HAP-1 (cell line): ENCODE measurements at regions not wholly inside any gene's neighbourhood (a gene's known extent, or its start where the extent isn't known, plus 50 kb on each side); places are given as distances from the start of the nearest gene placed in this dataset.

Experiments
- DNase-seq, 2 experiments: peaks; one replicate each; pipeline ENCODE4 v3.0.0-alpha.2; 2016 to 2020; ENCODE audit warnings: low spot score in 2 of 2
- H3K27me3 ChIP-seq: fragments of 250-450 bp; sonication (Bioruptor Pico); 2 replicates; pipeline ENCODE4 v1.5.1; 2020; ENCODE audit warnings: low read depth, mild to moderate bottlenecking, moderate library complexity
- H3K36me3 ChIP-seq: fragments of 250-450 bp; sonication (Bioruptor Pico); replicated peaks from 2 replicates; pipeline ENCODE4 v1.5.1; 2020; ENCODE audit warnings: mild to moderate bottlenecking
- H3K4me1 ChIP-seq: fragments of 250-450 bp; sonication (Bioruptor Pico); 2 replicates; pipeline ENCODE4 v1.5.1; 2020; ENCODE audit warnings: mild to moderate bottlenecking
- H3K4me3 ChIP-seq: fragments of 250-450 bp; sonication (Bioruptor Pico); 2 replicates; pipeline ENCODE4 v1.5.1; 2020; ENCODE audit warnings: mild to moderate bottlenecking, moderate library complexity
- H3K9me3 ChIP-seq: fragments of 250-450 bp; sonication (Bioruptor Pico); 2 replicates; pipeline ENCODE4 v1.5.1; 2020; ENCODE audit warnings: mild to moderate bottlenecking, moderate library complexity
- in situ Hi-C: fragments of 300-500 bp; cut with MboI; formaldehyde crosslinking; loops from 3 replicates; pipeline ENCODE4 v1.14.3; 2020; ENCODE audit warnings: low sequenced_read_pairs, inconsistent platforms, mixed read lengths

- no peaks in the 10 kb centered on the region for H3K9me3 ChIP-seq
- in situ Hi-C loops: no loop called here
- DNase-seq: no peak
- H3K27me3 ChIP-seq: no peaks in the 10 kb centered on the region; the same call in 1 of the 2 replicates
- H3K4me1 ChIP-seq: no peaks in the 10 kb centered on the region
- no peaks in the 10 kb centered on the region for H3K36me3 ChIP-seq
- no peak overlapping the region for H3K4me3 ChIP-seq
Observed at GRCh38 chr18:45119876-45120275, 439.2 kb downstream of the SETBP1 start.

DNA sequence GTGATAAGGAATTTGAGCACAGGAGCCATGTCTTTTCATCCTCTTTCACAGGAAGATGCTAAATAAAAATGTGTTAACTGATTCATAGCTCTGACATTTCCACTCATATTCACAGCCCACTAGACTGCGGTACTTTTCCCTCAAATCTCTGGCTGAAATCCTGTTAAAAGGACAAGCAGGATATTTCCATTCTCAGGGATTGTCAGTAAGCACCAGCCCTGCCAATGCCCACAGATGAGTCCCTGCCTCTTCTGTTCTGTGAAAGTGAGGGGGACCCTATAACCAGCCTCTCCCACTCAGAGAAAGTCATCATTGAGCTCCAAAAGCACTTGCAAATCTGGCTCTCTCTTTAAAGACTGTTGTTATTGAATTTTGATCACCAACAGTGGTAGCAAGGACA is 440.5 kb downstream of the SETBP1 start:
- H3K4me3 ChIP-seq: no peak overlapping the region
- in situ Hi-C loops: no loop called here
- H3K27me3 ChIP-seq: no peaks in the 10 kb centered on the region; the same call in 1 of the 2 replicates
- no peak for DNase-seq
- no peaks in the 10 kb centered on the region for H3K4me1 ChIP-seq
- no peaks in the 10 kb centered on the region for H3K36me3 ChIP-seq
- no peaks in the 10 kb centered on the region for H3K9me3 ChIP-seq

GRCh38 chr18:45122506-45122905 is 441.8 kb downstream of the SETBP1 start:
- Histone ChIP-seq H3K36me3 (no peaks in the 10 kb centered on the region), H3K9me3 (no peaks in the 10 kb centered on the region), H3K4me1 (no peaks in the 10 kb centered on the region), H3K27me3 (no peaks in the 10 kb centered on the region; the same call in 1 of the 2 replicates), H3K4me3 (no peak overlapping the region)
- DNase-seq: no peak
- in situ Hi-C loops: no loop called here

DNA sequence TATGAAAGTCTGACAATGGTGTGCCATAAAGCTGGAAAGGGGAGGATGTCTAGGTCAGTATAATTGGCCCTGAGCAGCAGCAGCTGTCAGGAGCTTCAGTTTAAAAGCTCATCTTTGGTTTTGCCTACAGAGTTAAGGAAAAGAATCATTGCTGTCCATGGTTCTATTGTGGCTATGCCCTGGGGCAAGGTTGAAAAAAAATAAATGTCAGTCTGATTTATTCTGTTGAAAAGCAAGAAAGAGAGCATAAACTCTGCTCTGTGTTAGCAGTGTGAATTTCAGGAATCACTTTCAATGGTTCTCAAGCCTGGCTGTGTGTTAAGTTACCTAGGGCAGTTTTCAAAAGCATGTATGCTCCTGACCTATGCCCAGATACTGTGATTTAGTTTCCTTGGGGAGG is 446.7 kb downstream of the SETBP1 start:
- Histone ChIP-seq H3K27me3 (no peaks in the 10 kb centered on the region), H3K9me3 (0 out of 2 replicates have a peak, but pooled peaks cover 4% of the 10 kb centered on the region), H3K4me3 (no peak overlapping the region), H3K36me3 (no peaks in the 10 kb centered on the region), H3K4me1 (no peaks in the 10 kb centered on the region; the same call in 1 of the 2 replicates)
- in situ Hi-C loops: no loop called here
- DNase-seq: no peak

- Histone ChIP-seq H3K4me3 (no peak overlapping the region), H3K27me3 (no peaks in the 10 kb centered on the region), H3K4me1 (no peaks in the 10 kb centered on the region; the same call in 1 of the 2 replicates), H3K36me3 (no peaks in the 10 kb centered on the region), H3K9me3 (0 out of 2 replicates have a peak, but pooled peaks cover 4% of the 10 kb centered on the region)
- no peak for DNase-seq
- in situ Hi-C loops: no loop called here
Observed at GRCh38 chr18:45133276-45133675, 452.6 kb downstream of the SETBP1 start.

DNA sequence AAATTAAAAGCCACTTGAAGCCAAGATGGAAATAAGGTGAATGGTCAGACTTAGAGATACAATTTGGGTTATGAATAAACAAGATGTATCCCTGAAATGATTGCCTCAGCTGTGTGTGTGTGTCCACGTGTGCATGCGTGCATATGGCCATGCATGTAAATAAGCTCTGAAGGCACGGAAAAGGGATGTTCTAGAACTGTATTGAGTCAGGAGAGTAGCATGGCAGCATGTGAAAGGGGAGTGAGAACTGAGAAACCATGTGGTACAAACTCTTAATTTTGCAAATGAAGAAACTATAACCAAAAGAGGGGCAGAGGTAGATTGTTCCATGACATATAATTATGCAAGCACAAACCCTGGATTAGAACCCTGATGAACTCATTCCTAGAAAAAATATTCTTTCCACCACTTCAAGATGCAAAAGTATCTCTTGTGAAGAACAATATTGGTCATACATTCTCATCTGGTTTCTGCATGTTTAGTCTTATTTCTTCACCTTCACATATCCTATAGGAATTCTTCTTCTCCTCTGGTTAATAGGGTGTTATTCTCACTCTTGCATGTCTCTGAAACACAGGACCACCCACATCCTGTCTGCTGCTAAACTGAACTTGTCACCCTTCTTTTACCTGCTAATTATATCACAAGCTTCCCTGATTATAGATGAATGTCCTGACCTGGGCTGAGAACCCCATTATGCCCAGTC is 455.8 kb downstream of the SETBP1 start:
- Histone ChIP-seq H3K27me3 (no peaks in the 10 kb centered on the region), H3K4me3 (no peak overlapping the region), H3K36me3 (no peaks in the 10 kb centered on the region), H3K4me1 (no peaks in the 10 kb centered on the region; the same call in 1 of the 2 replicates), H3K9me3 (no peaks in the 10 kb centered on the region)
- DNase-seq: no peak
- in situ Hi-C loops: no loop called here

- no peaks in the 10 kb centered on the region for H3K4me1 ChIP-seq
- DNase-seq: no peak
- H3K4me3 ChIP-seq: no peak overlapping the region
- H3K9me3 ChIP-seq: no peaks in the 10 kb centered on the region
- in situ Hi-C loops: no loop called here
- no peaks in the 10 kb centered on the region for H3K27me3 ChIP-seq
- no peaks in the 10 kb centered on the region for H3K36me3 ChIP-seq
Observed at GRCh38 chr18:45137087-45137419, 456.4 kb downstream of the SETBP1 start.

- Histone ChIP-seq H3K4me1 (no peaks in the 10 kb centered on the region), H3K9me3 (no peaks in the 10 kb centered on the region), H3K4me3 (no peak overlapping the region), H3K27me3 (no peaks in the 10 kb centered on the region), H3K36me3 (no peaks in the 10 kb centered on the region)
- in situ Hi-C loops: no loop called here
- no peak for DNase-seq
Observed at GRCh38 chr18:45139478-45139877, 458.8 kb downstream of the SETBP1 start.

GRCh38 chr18:45142868-45143267 is 462.2 kb downstream of the SETBP1 start:
- no peaks in the 10 kb centered on the region for H3K9me3 ChIP-seq

DNA sequence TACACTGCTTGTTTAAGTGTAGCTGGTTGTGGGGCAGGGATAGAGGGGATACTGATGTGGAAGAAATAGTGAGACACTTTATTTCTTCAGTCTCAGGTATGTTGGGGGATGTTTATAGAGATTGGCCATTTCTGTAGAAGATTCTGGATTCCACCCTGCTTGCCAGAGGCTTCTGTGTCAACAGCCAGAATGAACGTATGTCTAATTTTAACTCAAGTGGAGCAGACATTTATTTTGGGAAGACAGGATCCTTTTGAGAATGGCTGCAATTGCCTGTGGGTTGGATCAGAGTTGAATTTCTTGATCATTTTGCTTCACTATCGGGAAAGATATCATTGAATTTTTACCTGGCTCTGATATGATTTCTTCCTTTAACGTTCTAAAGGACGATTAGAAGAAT is 465.6 kb upstream of the SLC14A2 start:
- no peaks in the 10 kb centered on the region for H3K9me3 ChIP-seq
- no peak for DNase-seq
- in situ Hi-C loops: no loop called here
- no peaks in the 10 kb centered on the region for H3K36me3 ChIP-seq
- H3K27me3 ChIP-seq: no peaks in the 10 kb centered on the region
- H3K4me3 ChIP-seq: no peak overlapping the region
- no peaks in the 10 kb centered on the region for H3K4me1 ChIP-seq

More at GRCh38 chr18:45142868-45143267, 462.2 kb downstream of the SETBP1 start:
- H3K36me3 ChIP-seq: no peaks in the 10 kb centered on the region
- no peaks in the 10 kb centered on the region for H3K4me1 ChIP-seq
- no peak overlapping the region for H3K4me3 ChIP-seq
- in situ Hi-C loops: no loop called here
- DNase-seq: no peak
- no peaks in the 10 kb centered on the region for H3K27me3 ChIP-seq

- in situ Hi-C loops: no loop called here
- Histone ChIP-seq H3K36me3 (no peaks in the 10 kb centered on the region), H3K4me1 (no peaks in the 10 kb centered on the region), H3K9me3 (no peaks in the 10 kb centered on the region), H3K4me3 (no peak overlapping the region), H3K27me3 (no peaks in the 10 kb centered on the region)
- no peak for DNase-seq
Observed at GRCh38 chr18:45151645-45152044, 463.6 kb upstream of the SLC14A2 start.

DNA sequence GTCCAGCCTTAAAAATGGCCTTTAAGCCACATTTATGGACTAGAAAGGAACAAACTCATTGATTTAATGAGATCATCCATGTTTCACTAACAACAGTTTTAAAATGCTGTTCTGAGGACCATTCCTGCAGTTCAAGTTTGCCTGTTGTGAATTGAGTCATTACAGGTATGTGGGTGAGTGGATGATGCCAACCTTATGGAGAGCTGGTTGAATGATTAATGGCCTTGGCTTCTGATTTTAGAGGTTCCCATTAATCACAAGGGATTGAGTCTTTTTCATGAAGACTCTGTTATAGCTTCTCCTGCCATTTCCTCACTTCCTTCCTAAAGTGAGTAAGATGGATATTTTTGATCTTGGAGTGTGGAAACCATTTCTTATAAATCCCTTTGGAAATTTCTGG is 459.8 kb upstream of the SLC14A2 start:
- Histone ChIP-seq H3K36me3 (no peaks in the 10 kb centered on the region), H3K4me3 (no peak overlapping the region), H3K27me3 (no peaks in the 10 kb centered on the region), H3K4me1 (no peaks in the 10 kb centered on the region), H3K9me3 (no peaks in the 10 kb centered on the region)
- in situ Hi-C loops: no loop called here
- DNase-seq: no peak

DNA sequence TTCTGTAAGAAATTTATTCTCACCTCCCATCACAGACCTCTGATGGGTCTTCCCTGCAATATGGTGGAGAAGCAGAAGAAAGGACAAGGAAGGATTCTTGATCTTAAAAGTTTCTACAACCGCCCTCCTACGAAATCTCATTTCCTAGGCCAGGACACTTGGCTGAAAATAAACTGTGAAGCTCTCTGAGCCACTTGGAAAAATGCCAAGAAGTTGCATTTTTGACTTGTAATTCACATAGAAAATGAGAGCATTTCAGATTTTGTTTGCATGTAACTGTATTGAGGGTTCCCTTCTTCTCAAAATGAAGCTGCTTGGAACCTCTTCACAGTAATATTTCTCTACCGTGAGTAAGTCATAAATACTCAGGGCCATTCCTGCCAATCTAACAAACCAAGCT is 458.3 kb upstream of the SLC14A2 start:
- H3K36me3 ChIP-seq: no peaks in the 10 kb centered on the region
- in situ Hi-C loops: no loop called here
- no peaks in the 10 kb centered on the region for H3K27me3 ChIP-seq

DNA sequence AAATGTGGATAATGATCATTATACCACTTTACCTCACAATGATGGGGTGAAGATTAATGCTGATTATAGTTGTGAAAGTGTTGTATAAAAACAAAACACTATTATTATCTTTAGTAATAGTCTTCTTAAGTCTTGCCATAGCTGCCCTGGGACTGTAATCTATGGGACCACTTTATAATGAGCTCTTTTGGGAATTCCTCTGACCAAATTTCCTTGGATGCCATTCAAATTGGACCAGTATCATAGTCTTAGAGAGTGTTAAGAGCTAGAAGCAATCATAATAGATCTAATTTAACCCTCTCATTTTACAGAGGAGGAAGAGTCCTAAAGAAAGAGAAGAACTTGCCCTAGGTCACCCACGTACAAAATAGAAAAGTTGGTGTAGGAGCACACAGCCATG is 457.7 kb upstream of the SLC14A2 start:
- no peaks in the 10 kb centered on the region for H3K36me3 ChIP-seq
- DNase-seq: no peak
- in situ Hi-C loops: no loop called here
- no peak overlapping the region for H3K4me3 ChIP-seq
- H3K27me3 ChIP-seq: no peaks in the 10 kb centered on the region
- no peaks in the 10 kb centered on the region for H3K9me3 ChIP-seq
- no peaks in the 10 kb centered on the region for H3K4me1 ChIP-seq

More for the DNA sequence above, 458.3 kb upstream of the SLC14A2 start:
- no peak overlapping the region for H3K4me3 ChIP-seq
- DNase-seq: no peak
- no peaks in the 10 kb centered on the region for H3K4me1 ChIP-seq
- no peaks in the 10 kb centered on the region for H3K9me3 ChIP-seq

- in situ Hi-C loops: no loop called here
- H3K27me3 ChIP-seq: no peaks in the 10 kb centered on the region
- no peak for DNase-seq
- H3K4me1 ChIP-seq: no peaks in the 10 kb centered on the region
- H3K9me3 ChIP-seq: no peaks in the 10 kb centered on the region
- H3K36me3 ChIP-seq: no peaks in the 10 kb centered on the region
- H3K4me3 ChIP-seq: no peak overlapping the region
Observed at GRCh38 chr18:45161850-45162249, 453.4 kb upstream of the SLC14A2 start.
